HG02759 (cell line): ENCODE measurements at regions not wholly inside any gene's neighbourhood (a gene's known extent, or its start where the extent isn't known, plus 50 kb on each side); places are given as distances from the start of the nearest gene placed in this dataset.

Experiments
- ATAC-seq: cut with Tn5 transposase; IDR thresholded peaks from one replicate; pipeline ENCODE4 v1.9.1; 2021; ENCODE audit warnings: mild to moderate bottlenecking, moderate library complexity; ENCODE audit not compliant: unreplicated experiment

GRCh38 chr12:98180603-98181002 is 334.8 kb upstream of the TMPO start:
- ATAC-seq: no peak

- ATAC-seq: no peak
Observed at GRCh38 chr12:98182821-98183220, 332.6 kb upstream of the TMPO start.

- ATAC-seq: no peak
Observed at GRCh38 chr12:98185606-98186005, 329.8 kb upstream of the TMPO start.

GRCh38 chr12:98188650-98189077 is 326.7 kb upstream of the TMPO start:
- no peak for ATAC-seq

GRCh38 chr12:98194591-98194990 is 320.8 kb upstream of the TMPO start:
- ATAC-seq: no peak

GRCh38 chr12:98198261-98198982 is 317.0 kb upstream of the TMPO start:
- no peak for ATAC-seq

GRCh38 chr12:98208816-98209215 is 306.6 kb upstream of the TMPO start:
- ATAC-seq: no peak

GRCh38 chr12:98211909-98212695 is 303.3 kb upstream of the TMPO start:
- ATAC-seq: no peak

- ATAC-seq: no peak
Observed at GRCh38 chr12:98213556-98213955, 301.8 kb upstream of the TMPO start.

- ATAC-seq: no peak
Observed at GRCh38 chr12:98217257-98217656, 298.1 kb upstream of the TMPO start.

GRCh38 chr12:98220636-98221035 is 294.8 kb upstream of the TMPO start:
- no peak for ATAC-seq

- no peak for ATAC-seq
Observed at GRCh38 chr12:98221243-98221808, 294.1 kb upstream of the TMPO start.

GRCh38 chr12:98222135-98222534 is 293.3 kb upstream of the TMPO start:
- ATAC-seq: no peak

- peak; percentile 60 for ATAC-seq
Observed at GRCh38 chr12:98224584-98225221, 290.7 kb upstream of the TMPO start.

GRCh38 chr12:98227162-98227561 is 288.2 kb upstream of the TMPO start:
- no peak for ATAC-seq

- ATAC-seq: no peak
Observed at GRCh38 chr12:98228683-98229539, 286.5 kb upstream of the TMPO start.

- no peak for ATAC-seq
Observed at GRCh38 chr12:98229540-98229924, 285.9 kb upstream of the TMPO start.

GRCh38 chr12:98232753-98233390 is 282.5 kb upstream of the TMPO start:
- no peak for ATAC-seq

- no peak for ATAC-seq
Observed at GRCh38 chr12:98235301-98235700, 280.1 kb upstream of the TMPO start.

GRCh38 chr12:98238515-98239130 is 276.8 kb upstream of the TMPO start:
- no peak for ATAC-seq
